Stomach (tissue), 4 donors: ENCODE measurements at regions not wholly inside any gene's neighbourhood (a gene's known extent, or its start where the extent isn't known, plus 50 kb on each side); places are given as distances from the start of the nearest gene placed in this dataset.

Source experiments
- EP300 ChIP-seq: sonication (generic); formaldehyde crosslinking; IDR thresholded peaks from one replicate; pipeline ENCODE4 v1.6.1; 2017; ENCODE audit warnings: antibody characterized with exemption
- POLR2A ChIP-seq, 4 donors: fragments of 450-650 bp; IDR thresholded peaks; one replicate each; pipeline ENCODE4 v1.6.1; 2016; ENCODE audit warnings: antibody characterized with exemption in 4 of 4, control low read depth in 2 of 4, mild to moderate bottlenecking in 1 of 4, moderate library complexity in 1 of 4
- POLR2AphosphoS5 ChIP-seq, 3 donors: sonication (generic); formaldehyde crosslinking; IDR thresholded peaks; one replicate each; pipeline ENCODE4 v1.6.1; 2016; ENCODE audit warnings: antibody characterized with exemption in 3 of 3
- TF ChIP-seq, protein P1 (sequence below), 7 experiments: fragments of 450-650 bp in 4 of 7; fragments of 200-600 bp in 3 of 7; sonication (generic) in 3 of 7; IDR thresholded peaks; one replicate each; pipeline ENCODE4 v1.5.1; 2016 to 2019; ENCODE audit warnings: antibody characterized with exemption in 7 of 7, control low read depth in 2 of 7, mild to moderate bottlenecking in 1 of 7

DNA sequence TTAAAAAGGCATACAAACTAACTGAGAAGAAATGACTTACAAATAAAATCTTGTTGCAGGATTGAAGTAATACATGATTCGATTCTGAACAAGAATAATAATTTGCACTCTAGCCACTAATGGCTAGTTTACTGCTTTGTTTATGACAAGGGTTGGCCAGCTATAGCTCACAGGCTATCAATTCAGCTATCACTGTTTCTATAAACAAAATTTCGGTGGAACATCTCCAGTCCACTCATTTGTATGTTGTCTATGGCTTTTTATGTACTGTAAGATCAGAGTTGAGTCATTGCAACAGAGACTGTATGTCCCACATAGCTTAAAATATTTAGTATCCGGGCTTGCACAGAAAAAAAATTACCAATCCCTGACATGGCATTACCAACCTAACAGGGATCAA, 543.7 kb upstream of the CNTNAP5 start:
- TF ChIP-seq, protein P1, sequence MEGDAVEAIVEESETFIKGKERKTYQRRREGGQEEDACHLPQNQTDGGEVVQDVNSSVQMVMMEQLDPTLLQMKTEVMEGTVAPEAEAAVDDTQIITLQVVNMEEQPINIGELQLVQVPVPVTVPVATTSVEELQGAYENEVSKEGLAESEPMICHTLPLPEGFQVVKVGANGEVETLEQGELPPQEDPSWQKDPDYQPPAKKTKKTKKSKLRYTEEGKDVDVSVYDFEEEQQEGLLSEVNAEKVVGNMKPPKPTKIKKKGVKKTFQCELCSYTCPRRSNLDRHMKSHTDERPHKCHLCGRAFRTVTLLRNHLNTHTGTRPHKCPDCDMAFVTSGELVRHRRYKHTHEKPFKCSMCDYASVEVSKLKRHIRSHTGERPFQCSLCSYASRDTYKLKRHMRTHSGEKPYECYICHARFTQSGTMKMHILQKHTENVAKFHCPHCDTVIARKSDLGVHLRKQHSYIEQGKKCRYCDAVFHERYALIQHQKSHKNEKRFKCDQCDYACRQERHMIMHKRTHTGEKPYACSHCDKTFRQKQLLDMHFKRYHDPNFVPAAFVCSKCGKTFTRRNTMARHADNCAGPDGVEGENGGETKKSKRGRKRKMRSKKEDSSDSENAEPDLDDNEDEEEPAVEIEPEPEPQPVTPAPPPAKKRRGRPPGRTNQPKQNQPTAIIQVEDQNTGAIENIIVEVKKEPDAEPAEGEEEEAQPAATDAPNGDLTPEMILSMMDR (IDR thresholded peaks at IDR 0.05) = no peak
- TF ChIP-seq POLR2A (IDR thresholded peaks at IDR 0.05) = no peak
- TF ChIP-seq EP300 = no peak
- no peak for TF ChIP-seq POLR2AphosphoS5 (IDR thresholded peaks at IDR 0.05)
